OCI-M2 (cell line): ENCODE measurements at regions not wholly inside any gene's neighbourhood (a gene's known extent, or its start where the extent isn't known, plus 50 kb on each side); places are given as distances from the start of the nearest gene placed in this dataset.

Source experiments
- DNase-seq: peaks from one replicate; lab custom pipeline; 2025; ENCODE audit not compliant: unreplicated experiment; lab: John Stamatoyannopoulos, UW

DNA sequence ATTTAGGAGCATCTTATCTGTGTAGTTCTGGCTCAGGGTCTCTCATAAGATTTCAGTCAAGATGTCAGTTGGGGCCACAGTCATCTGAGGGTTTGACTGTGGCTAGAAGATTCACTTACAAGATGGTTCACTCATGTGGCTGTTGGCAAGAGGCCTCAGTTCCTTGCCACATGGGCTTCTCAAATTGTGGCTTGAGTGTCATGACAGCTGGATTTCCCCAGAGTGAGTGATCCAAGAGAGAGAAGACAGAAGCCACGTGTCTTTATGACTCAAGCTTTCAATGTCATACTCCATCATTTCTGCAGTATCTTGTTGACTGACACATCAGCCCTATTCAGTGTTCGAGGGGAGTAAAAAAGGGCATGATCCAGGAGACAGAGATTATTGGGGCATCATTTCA, 131.3 kb upstream of the AP1S2 start:
- no peak for DNase-seq

DNA sequence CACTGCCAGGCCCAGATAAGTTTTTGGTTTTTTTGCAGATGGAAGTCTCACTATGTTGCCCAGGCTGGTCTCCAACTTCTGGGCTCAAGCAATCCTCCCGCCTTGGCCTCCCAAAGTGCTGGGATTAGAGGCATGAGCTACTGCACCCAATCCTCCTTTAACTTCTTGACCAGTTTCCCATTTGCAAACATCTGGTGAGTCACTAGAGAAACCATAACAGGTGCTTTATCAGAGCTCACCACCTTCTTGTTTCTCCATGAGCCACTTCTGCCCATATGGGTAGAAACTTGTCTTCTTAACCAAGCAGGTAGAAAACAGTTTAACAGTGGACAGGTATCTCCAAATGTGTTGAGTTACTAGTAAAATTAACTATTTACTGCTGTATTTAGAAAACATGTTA, 128.4 kb upstream of the AP1S2 start:
- no peak for DNase-seq

DNA sequence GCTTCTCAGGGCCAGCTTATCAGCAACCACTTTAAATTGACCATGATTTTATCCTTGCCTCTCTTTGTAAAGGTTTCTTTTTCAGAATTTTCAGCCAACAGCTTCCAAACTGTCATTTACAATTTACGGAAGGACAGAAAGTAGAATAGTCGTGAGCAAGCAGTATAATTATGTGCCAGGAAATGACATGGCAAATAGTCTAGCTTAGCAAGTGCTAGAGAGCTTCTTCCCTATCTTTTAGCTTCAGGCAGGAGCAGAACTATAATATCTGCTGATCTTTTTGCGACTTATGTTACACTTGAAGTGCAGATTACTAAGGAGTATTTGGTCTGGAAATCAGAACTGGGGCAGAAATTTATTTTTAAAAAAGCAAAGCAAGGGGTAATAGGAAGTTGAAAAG, 123.0 kb upstream of the AP1S2 start:
- peak; percentile 55 for DNase-seq

DNA sequence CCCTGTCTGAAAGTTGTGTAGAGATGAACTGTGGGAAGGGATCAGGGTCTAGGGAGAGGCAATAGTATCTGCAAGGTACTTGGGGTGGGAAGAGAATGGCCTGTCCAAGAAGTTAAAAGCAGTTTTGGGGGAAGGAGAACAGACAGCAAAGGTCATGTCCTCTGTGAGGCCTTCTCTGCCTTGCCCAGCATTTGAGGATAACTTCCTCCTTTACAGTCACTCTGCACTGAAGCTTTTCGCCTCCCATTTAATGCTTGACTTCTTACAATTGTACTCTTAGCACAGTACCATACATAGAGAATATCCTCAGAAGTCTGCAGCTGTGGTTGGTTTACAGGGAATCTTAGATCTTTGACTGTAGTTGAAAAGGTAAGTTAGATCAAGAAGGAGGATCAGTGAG, 121.8 kb upstream of the AP1S2 start:
- DNase-seq = no peak

DNA sequence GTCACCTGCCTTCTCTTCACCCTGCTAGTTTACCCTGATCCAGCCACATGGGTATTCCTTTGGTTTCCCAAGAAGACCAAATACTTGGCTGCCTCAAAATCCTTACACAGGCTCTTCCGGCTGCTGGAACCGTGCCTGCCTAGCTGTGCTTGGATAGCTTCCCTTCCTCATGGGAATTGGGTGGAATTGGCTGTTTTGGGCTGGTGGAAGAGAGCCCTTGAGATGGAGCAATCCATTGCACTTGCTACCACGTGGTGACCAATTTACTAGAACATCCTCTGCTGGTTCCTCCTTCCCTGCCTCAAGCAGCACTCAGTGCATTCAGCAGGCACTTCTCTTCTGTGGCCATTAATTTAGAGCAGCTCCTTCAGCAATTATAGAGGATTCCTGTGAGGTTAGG, 119.3 kb upstream of the AP1S2 start:
- no peak for DNase-seq

DNA sequence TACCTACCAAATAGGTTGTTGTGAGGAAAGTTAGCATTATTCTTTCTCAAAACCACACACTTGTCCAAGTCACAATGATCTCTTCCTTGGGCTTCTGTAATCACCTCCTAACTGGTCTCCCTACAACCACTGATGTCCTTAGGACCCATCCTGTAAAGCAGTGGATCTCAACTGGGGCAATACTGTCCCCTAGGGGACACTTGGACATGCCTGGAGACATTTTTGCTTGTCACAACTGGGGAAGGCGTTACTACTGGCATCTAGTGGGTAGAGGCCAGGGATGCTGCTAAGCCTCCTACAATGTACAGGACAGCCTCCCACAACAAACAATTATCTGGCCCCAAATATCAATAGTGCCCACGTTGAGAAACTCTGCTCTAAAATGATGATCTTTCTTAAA, 118.7 kb upstream of the AP1S2 start:
- DNase-seq = no peak

DNA sequence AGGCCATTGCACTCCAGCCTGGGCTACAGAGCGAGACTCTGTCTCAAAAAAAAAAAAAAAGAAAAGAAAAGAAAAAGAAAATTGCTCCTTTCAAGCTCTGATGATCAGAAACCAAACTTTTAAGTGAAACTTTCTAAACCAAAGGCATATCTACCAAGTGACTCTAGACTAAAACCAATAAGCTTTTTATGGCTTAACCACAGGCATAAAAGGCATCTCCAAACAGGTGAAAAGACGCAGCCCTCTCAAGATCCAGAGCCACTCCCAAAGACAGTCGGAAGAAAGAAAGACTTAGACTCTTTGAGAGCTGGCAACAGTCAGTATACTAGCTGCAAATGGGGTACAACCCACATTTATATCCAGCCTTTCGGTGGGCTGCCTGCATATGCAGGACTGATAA, 117.1 kb upstream of the AP1S2 start:
- DNase-seq = no peak

DNA sequence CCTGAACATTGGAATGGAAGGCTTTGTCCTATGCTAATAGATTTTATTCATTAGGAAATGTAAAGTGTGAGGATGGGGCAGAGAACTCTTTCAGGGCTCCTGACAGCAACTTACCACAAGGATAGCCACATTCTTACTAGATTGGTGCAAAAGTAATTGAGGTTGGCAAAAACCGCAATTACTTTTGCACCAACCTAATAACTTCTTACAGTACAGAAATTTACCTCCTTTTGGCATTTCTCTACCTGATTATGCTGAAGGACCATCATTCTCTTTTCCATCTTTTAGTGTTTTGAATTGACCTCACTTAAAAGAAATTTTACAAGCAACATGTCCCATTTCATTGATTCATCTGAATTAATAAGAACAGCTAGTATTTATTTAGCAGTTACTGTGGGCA, 109.2 kb upstream of the AP1S2 start:
- DNase-seq = no peak

DNA sequence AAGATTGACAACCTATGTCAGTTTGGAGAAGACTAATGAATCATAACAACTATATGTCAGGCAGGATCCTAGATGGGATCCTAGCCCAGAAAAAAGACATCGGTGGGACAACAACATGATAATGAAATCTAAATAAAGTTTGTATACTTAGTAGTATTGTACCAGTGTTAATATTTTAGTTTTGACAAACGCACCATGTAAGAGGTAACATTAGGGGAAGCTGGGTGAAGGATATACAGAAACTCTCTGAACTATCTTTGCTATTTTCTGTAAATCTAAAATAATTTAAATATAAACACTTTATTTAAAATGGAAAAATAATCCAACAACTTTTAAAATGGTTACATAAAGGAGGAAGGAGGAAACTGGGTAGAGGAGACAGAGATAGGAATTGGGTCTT, 105.6 kb upstream of the AP1S2 start:
- DNase-seq = no peak

DNA sequence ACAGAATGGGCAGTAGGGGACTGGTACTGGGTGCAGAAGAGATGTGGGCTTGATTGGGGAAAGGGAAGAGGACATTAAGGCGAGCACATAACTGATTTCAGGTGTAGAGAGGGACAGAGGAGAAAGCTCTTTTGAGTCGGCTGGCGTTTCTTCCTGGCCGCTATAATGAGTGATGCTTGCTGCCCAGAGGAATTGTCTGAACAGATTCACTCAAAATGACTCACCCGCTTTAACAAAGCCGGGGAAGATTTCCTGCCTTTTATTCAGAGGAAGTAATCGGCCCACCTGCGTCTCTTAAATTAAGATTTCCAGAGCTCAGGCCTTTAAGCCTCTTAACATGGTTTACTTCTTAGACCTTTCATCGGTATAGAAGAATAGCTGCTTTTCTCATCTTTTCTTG, 102.1 kb upstream of the AP1S2 start:
- DNase-seq = no peak

DNA sequence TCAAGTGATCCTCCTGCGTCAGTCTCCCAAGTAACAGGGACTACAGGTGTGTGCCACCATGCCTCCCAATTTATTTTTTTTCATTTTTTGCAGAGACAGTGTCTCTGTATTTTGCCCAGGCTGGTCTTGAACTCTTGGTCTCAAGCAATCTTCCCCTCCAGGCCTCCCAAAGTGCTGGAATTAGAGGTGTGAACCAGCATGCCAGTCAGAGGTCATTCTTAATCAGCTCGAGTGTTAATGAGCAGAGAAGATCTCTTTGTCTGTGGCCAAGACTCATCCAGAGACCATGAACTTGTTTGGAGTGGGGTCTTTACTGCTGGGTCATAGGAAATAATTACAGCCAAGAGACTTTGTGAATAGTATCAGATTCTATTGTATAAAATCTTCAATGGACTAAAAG, 99.2 kb upstream of the AP1S2 start:
- DNase-seq = no peak

DNA sequence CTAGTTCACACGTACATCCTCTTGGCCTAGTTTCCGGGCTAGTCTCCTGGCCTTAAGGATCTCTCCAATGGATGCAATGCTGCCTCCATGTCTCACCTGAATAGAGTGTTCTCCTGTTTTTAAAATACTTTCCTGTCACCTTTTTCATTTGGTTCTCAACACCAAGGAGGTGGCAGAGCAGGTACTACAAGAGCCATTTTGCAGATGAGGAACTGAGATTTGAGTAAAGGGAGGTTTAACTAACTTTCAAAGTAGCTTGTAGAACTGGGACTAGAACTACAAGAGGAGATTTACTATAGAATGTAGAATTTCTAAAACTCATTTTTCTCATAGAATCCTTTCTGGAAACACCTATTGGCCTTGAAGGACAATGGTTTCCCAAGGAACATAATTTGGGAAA, 97.6 kb upstream of the AP1S2 start:
- DNase-seq = no peak

DNA sequence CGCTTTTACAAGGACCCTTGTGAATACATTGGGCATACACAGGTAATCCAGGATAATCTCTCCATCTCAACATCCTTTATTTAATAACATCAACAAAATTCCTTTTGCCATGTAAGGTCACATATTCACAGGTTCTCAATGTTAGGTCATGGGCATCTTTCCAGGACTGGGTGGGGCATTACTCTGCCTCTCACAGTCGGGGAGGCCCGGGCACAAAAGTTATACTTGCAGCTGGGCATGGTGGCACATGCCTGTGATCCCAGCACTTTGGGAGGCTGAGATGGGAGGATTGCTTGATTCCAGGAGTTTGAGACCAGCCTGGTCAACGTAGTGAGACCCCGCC, 93.7 kb upstream of the AP1S2 start:
- DNase-seq = no peak

DNA sequence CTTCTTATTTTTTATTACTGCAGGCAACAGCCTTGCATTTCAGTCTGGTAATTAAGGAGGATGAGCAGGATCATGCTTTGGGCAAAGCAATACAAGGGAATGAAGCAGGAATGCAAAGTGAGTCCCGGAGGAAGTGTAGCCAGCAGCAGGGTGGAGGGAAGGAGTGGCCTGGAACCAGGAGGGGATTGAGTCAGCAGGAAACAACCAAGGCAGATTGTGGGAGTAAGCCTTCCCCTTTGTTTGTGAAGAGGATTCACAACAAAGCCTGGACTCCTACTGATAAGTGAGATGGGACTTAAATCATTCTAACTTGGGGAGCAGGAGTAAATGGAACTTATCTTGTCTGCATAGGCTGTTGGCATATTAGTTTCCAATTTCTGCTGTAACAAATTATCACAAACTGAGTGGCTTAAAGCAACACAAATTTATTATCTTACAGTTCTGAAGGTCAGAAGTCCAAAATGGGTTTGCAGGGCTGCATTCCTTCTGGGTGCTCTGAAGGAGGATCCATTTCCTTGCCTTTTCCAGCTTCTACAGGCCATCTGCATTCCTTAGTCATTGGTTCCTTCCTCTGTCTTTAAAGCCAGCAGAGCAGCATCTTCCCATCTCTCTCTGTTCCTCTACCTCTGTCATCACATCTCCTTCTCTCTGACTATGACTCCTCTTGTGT, 93.2 kb upstream of the AP1S2 start:
- DNase-seq = peak; percentile 81

DNA sequence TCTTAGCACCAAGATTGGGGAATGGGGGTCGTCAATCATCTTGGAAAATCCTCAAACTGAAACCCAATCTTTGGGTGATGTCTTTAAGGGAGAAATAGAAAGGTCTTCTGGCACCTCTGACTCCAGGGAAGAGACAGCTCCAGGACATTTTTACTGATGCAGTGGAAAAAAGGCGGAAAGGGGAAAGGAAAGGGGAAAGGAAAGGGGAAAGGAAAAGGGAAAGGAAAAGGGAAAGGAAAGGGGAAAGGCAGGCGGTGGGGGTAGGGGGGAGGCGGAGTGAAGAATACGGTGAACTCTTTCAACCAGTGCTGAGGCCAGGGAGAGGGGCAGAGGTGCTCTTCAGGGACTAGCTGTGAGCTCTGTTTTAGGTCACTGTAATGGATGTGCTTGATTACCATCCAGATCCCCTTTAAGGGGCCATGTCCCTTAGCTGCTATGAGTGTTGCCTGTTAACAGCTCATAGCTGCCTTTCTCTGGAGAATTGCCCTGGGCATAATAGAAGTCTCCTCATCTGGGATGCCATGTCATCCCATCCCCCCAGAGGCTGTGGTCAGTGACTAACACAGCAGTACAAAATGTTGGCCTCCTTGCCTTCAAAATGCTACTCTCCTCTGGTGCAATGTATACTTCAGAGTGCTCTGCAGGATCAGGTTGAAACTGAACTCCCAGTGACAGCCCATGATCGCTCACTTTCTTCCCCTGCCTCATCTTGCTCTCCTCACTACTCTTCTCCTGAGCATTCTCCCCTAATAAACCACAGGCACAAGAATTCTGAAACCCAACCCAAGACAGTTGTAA, 92.4 kb upstream of the AP1S2 start:
- no peak for DNase-seq

DNA sequence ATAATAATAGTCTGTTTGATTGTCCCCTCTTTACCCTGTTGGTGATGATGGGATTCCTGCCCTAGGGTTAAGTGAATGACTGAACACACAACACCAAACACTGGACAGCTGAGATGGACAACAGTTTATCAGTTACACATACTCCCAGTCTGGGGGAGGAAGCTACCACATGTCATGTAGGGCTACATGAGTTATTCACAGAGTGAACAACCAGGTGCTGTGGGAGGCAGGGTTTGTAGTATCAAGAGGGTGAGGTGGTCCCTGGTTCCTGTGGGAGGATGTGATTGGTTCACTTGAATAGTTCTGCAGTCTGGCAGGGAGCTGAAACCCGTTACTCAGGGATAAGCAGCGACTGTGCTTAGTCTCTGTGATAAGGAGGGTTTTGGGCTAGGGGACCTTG, 88.8 kb upstream of the AP1S2 start:
- peak; percentile 47 for DNase-seq

DNA sequence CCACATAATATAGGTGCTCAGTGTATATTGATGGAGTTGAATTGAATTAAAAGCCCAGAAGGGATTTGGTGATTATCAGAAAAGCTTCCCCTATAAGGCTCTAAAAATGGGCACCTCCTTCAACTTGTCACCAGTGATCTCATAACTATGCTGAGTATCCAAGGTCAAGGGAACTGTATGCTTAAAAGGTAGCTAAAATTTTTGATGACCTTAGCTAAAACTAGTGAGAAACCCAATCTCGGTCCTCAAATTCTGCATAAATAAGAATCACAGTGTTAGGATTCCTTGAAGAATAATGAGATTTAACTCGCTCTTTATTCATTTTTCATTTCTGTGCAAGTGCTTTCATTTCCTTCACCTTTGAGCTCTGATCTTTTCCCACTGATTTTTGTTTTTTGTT, 87.7 kb upstream of the AP1S2 start:
- DNase-seq = no peak

DNA sequence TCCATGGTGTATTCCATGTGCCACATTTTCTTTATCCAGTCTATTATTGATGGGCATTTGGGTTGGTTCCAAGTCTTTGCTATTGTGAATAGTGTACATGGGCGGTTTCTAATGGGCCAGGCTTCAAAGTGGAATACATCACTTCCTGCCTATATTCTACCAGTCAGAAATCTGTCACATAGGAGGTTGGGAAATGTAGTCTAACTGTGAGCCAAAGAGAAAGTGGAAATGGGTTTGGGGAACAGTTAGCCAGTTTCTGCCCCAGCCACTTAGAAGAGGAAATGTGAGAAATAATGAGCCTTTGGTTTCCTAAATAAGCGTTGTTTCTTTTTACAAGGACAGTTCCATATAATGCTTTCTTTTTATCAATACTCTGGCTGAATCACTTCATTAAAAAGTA, 85.1 kb upstream of the AP1S2 start:
- DNase-seq = no peak

DNA sequence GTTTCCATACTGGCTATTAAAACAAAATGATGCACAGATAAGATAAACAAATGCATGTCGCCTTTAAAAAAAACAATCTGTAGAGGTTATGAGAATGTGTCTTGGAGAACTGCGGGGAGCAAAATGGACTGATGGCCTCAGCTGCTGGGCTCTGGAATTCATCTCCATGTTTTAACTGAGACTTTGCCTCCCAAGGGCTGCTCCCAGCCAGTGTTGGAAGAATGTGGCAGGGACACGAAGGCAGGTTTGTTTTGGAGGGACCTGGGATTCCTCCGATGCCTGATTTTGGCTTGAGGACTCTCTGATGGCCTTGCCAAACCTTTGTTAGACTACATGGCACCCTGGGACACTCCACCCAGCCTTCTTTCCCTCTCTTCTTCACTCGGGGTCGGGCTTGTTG, 83.5 kb upstream of the AP1S2 start:
- no peak for DNase-seq

DNA sequence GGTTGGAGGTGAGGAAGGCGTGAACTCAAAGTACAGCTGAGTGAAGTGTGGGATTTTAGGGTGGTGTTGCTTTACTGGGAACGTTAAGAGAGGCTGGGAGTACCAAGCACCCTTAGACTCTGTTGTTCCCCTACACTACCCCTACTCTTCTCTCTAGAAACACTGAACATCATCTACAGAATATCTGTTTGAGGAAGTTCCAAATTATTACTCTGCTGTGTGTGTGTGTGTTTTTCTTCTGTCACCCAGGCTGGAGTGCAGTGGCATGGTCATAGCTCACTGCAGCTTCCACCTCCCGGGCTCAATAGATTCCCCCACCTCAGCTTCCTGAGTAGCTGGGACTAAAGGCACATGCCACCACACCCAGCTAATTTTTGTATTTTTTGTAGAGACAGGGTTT, 76.7 kb upstream of the AP1S2 start:
- no peak for DNase-seq

DNA sequence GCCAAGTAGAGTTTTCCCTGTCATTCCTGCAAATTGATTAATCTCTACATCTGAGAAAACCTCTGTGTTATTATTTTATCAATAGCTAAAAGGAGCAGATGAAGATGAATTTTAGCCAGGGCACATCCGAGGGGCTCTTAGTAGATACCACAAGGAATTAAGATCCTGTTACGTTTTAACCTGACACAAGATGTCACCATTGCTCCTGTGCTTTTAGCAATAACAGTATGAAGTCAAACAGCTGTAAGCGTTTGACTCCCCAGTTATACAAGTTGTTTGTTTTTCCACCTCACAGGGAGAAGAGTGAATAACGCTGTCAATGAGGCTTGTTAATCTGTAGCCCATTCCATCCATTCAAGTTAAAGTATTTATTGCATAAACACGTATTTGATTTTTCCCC, 76.0 kb upstream of the AP1S2 start:
- DNase-seq = no peak

DNA sequence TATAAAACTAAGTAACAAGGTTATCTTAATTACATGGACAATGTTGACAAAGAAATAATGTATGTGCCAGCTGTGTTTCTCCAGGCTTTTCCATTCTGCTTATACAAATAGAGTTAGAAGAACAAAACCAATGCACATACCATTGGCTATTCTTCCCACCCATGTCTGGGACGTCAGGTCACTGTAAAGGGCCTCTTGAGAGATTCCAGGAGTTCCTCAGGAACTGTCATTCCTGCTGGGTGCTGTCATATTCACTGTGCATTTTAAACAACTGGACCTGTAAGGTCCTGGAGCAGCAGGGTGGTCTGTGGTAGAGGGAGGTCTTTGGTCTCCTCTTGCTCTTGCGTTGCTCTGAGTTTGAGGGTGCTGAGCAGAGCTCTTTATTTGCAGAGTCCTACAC, 74.6 kb upstream of the AP1S2 start:
- no peak for DNase-seq

DNA sequence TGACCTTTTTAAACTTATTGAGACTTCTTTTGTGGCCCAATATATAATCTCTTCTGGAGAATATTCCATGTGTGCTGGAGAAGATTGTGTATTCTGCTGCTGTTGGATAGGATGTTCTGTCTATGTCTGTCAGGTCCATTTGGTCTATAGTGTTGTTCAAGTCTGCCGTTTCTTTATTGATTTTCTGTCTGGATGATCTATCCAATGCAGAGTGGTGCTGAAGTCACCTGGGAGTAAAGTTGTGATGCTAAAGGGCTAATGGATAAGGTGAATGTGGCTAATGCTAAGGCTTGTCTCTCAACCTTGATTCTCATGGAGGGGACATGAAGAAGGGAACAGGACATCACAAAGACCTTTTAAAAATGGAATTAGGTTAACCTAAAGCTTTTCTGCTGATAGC, 72.0 kb upstream of the AP1S2 start:
- no peak for DNase-seq
